DND-41 (cell line): ENCODE measurements at regions not wholly inside any gene's neighbourhood (a gene's known extent, or its start where the extent isn't known, plus 50 kb on each side); places are given as distances from the start of the nearest gene placed in this dataset.

Source experiments
- ATAC-seq: fragments of 200-7000 bp; cut with Tn5 transposase; 3 replicates; pipeline ENCODE4 v1.9.1; 2021; ENCODE audit warnings: low read depth; ENCODE audit not compliant: insufficient read depth
- DNase-seq: peaks from one replicate; pipeline ENCODE4 v3.0.0-alpha.2; 2020
- H2AFZ ChIP-seq: 2 replicates; pipeline ENCODE4 v1.6.0; 2012; ENCODE audit warnings: low read depth, low read length
- H3K27ac ChIP-seq: 2 replicates; pipeline ENCODE4 v1.5.1; 2012; ENCODE audit warnings: low read length, inconsistent platforms
- H3K27me3 ChIP-seq: fragments of 200-600 bp; sonication (generic); 2 replicates; pipeline ENCODE4 v1.6.0; 2012; ENCODE audit warnings: low read length, mild to moderate bottlenecking, inconsistent platforms; ENCODE audit not compliant: insufficient read depth, poor library complexity
- H3K36me3 ChIP-seq: 2 replicates; pipeline ENCODE4 v1.5.1; 2012; ENCODE audit warnings: low read length, inconsistent platforms; ENCODE audit not compliant: insufficient read depth
- H3K4me1 ChIP-seq: 2 replicates; pipeline ENCODE4 v1.5.1; 2012; ENCODE audit warnings: mild to moderate bottlenecking, low read length; ENCODE audit not compliant: insufficient read depth
- H3K4me2 ChIP-seq: 2 replicates; pipeline ENCODE4 v1.6.0; 2012; ENCODE audit warnings: mild to moderate bottlenecking, moderate library complexity, low read length, inconsistent platforms; ENCODE audit not compliant: insufficient read depth
- H3K4me3 ChIP-seq, 2 experiments: fragments of 200-600 bp in 1 of 2; shearing (Covaris generic) in 1 of 2; 2 replicates each; pipeline ENCODE4 v1.5.1; 2012 to 2016; ENCODE audit warnings: inconsistent platforms in 2 of 2, low read length in 2 of 2, mild to moderate bottlenecking in 2 of 2, low read depth in 1 of 2, moderate library complexity in 1 of 2
- H3K79me2 ChIP-seq: 2 replicates; pipeline ENCODE4 v1.6.0; 2012; ENCODE audit warnings: low read length, inconsistent platforms; ENCODE audit not compliant: insufficient read depth
- H3K9ac ChIP-seq: 2 replicates; pipeline ENCODE4 v1.6.0; 2012; ENCODE audit warnings: low read depth, mild to moderate bottlenecking, inconsistent platforms, low read length, moderate library complexity
- H3K9me3 ChIP-seq: 2 replicates; pipeline ENCODE4 v1.5.1; 2012; ENCODE audit warnings: low read length, moderate library complexity, mild to moderate bottlenecking, inconsistent platforms; ENCODE audit not compliant: insufficient read depth, severe bottlenecking
- H4K20me1 ChIP-seq: 2 replicates; pipeline ENCODE4 v1.6.0; 2012; ENCODE audit warnings: low read length; ENCODE audit not compliant: insufficient read depth
- CTCF ChIP-seq: IDR thresholded peaks from 2 replicates; pipeline ENCODE4 v1.5.1; 2012; ENCODE audit warnings: borderline replicate concordance, low read length, moderate library complexity, mild to moderate bottlenecking; ENCODE audit not compliant: poor library complexity, severe bottlenecking; ENCODE audit errors: extremely low read depth
- EZH2 ChIP-seq: IDR thresholded peaks from 3 replicates; pipeline ENCODE4 v1.6.1; 2012; ENCODE audit warnings: borderline replicate concordance, low read depth, mild to moderate bottlenecking, moderate library complexity, low read length, inconsistent platforms; ENCODE audit not compliant: severe bottlenecking

DNA sequence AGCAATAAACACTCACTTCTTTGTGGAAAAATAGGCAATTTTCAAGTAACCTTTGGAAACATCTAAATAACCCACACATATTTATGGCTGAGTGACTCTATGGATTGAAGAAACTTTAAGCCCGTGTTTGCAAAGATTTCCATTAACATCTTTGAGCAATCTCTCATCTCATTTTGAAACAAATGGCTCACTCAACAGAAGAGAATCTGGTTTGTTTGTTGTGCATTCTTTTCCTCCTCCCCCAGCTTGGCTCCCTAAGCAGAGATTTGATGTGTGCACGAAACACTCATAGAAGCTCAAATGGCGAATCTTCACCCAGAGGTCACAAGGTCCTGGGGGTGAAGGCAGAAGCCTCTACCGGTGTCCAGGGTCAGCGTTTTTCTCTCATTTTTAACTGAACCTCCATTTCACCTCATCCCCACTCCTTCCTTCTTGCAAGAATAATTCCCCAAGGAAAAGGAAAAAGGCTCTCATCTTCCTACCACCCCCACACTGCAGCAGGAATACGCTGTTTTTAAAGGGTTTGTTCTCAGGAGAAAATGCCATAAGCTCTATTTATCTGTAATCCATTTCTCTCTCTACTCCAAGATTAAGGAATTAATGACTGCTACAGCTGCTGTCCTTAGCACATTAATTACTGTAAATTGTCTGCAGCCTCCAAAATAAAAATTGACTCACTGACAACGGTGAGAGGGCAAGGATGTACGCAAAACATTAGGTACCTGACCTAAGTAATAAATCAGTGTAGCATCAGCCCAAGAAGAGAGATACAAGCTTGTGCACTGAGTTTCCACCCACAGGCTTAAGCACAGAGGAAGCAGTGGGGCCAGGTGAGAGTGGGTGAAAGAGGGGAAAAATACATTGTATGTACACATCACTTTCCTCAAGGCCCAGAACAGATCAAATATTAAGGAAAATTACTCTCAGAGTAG lies 307.6 kb upstream of the NOCT start:
- Histone ChIP-seq H3K9ac (no peak overlapping the region), H3K36me3 (no peaks in the 10 kb centered on the region), H4K20me1 (no peaks in the 10 kb centered on the region), H3K4me2 (no peak overlapping the region), H3K4me1 (no peaks in the 10 kb centered on the region), H3K27me3 (peaks cover 12% of the 10 kb centered on the region), H3K9me3 (no peaks in the 10 kb centered on the region), H3K4me3 (no peak overlapping the region), H3K79me2 (no peaks in the 10 kb centered on the region), H2AFZ (no peak overlapping the region), H3K27ac (no peak overlapping the region)
- TF ChIP-seq CTCF (no peak), EZH2 (no peak)
- no peak for DNase-seq
- no peak for ATAC-seq

DNA sequence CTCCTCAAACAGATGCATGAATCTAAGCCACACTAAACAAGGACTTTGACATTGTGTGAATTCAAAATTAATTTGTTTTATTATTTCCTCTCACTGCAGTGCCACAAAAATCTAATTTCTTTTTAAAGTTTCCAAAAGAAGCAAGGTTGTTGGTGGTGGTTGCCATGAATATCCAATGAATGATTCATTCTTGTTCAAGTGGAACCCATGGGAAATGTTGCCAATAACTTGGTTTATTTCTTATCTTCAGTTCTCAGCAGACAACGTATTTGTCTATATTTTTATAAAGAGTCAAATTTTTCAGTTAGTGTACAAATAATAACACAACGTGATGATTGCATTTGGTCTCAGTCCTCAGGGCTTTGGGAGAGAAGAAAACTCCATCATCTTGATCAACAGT lies 309.4 kb upstream of the NOCT start:
- H3K4me2 ChIP-seq: no peak overlapping the region
- H3K27me3 ChIP-seq: peaks cover 11% of the 10 kb centered on the region
- TF ChIP-seq EZH2 (no peak), CTCF (no peak)
- H3K79me2 ChIP-seq: no peaks in the 10 kb centered on the region
- no peak for ATAC-seq
- H3K27ac ChIP-seq: no peak overlapping the region
- H2AFZ ChIP-seq: no peak overlapping the region
- H3K36me3 ChIP-seq: no peaks in the 10 kb centered on the region
- H3K9me3 ChIP-seq: no peaks in the 10 kb centered on the region
- no peaks in the 10 kb centered on the region for H3K4me1 ChIP-seq
- H4K20me1 ChIP-seq: no peaks in the 10 kb centered on the region
- H3K4me3 ChIP-seq: no peak overlapping the region
- DNase-seq: no peak
- no peak overlapping the region for H3K9ac ChIP-seq

DNA sequence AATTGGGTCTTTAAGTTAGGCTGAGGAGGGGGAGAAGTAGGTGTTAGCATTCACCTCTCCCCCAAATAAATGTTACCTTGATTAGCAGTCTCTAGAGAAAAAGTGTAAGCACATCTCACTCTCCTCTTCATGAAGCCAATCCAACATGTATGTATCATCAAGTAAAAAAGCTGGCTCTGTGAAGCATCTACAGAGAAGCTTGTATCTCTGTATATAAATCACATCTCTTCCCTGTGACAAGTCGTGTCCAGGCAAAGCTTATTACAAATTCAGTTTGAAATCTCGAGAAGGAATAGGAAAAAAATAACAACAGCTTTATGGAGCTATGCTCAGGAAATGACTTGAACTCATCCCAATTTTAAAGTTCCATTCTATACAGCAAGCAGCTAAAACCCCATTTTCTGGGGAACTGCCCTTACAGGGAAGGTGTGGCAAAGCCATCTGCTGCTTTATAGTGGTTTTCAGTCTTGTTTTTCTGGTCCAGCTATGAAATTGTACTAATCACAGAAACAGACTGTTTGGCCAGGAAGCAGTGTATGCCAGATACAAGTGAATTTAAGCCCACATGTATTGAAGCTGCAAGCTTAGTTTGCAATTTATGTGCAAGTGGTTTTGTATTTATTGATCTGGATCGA lies 313.3 kb upstream of the NOCT start:
- Histone ChIP-seq H3K27me3 (peaks cover 6% of the 10 kb centered on the region), H3K9ac (no peak overlapping the region), H3K9me3 (no peaks in the 10 kb centered on the region), H3K27ac (no peak overlapping the region), H3K36me3 (no peaks in the 10 kb centered on the region), H3K4me1 (no peaks in the 10 kb centered on the region), H2AFZ (no peak overlapping the region), H3K4me2 (no peak overlapping the region), H4K20me1 (no peaks in the 10 kb centered on the region), H3K79me2 (no peaks in the 10 kb centered on the region), H3K4me3 (no peak overlapping the region)
- ATAC-seq: no peak
- DNase-seq: no peak
- no peak for TF ChIP-seq CTCF
- TF ChIP-seq EZH2: no peak
